PC-3 (cell line): ENCODE measurements at regions not wholly inside any gene's neighbourhood (a gene's known extent, or its start where the extent isn't known, plus 50 kb on each side); places are given as distances from the start of the nearest gene placed in this dataset.
A peak's percentile ranks its signal among the peaks of the same experiment; 100 is the strongest.

Experiments
- ATAC-seq: fragments of 200-7000 bp; cut with Tn5 transposase; 2 replicates; pipeline ENCODE4 v1.9.1; 2020; ENCODE audit warnings: mild to moderate bottlenecking, moderate library complexity
- BruUV-seq: library from RNA; stranded (reverse); fragments of 400-500 nt; replicated peaks from 2 replicates; lab custom pipeline; 2021; lab: Mats Ljungman, UMichigan
- CTCF ChIA-PET: fragments of 300-600 bp; sonication (Branson Sonifier 250); formaldehyde crosslinking; loops from one replicate; lab custom pipeline; 2022; ENCODE audit warnings: antibody characterized with exemption; lab: Charles Lee
- POLR2A ChIA-PET: fragments of 300-600 bp; sonication (Branson Sonifier 250); formaldehyde crosslinking; loops from one replicate; lab custom pipeline; 2022; ENCODE audit warnings: antibody characterized with exemption; ENCODE audit not compliant: unreplicated experiment; lab: Charles Lee
- DNase-seq: peaks from one replicate; pipeline ENCODE4 v3.0.0-alpha.2; 2015
- H2AFZ ChIP-seq: fragments of 300-600 bp; sonication (generic); 2 replicates; pipeline ENCODE4 v1.6.0; 2016; ENCODE audit warnings: antibody characterized with exemption, low read length
- H3F3A ChIP-seq: fragments of 300-600 bp; sonication (generic); one replicate; pipeline ENCODE4 v1.6.0; 2017; ENCODE audit warnings: antibody characterized with exemption, low read length, control low read depth, mild to moderate bottlenecking; ENCODE audit not compliant: unreplicated experiment
- H3K27ac ChIP-seq: fragments of 300-600 bp; sonication (generic); 2 replicates; pipeline ENCODE4 v1.5.1; 2016; ENCODE audit warnings: mild to moderate bottlenecking, low read length
- H3K27me3 ChIP-seq: fragments of 300-600 bp; sonication (generic); 2 replicates; pipeline ENCODE4 v1.6.1; 2016; ENCODE audit warnings: low read length, mixed read lengths
- H3K36me3 ChIP-seq: fragments of 300-600 bp; sonication (generic); 2 replicates; pipeline ENCODE4 v1.6.1; 2016; ENCODE audit warnings: low read depth, mixed run types, low read length, mixed read lengths
- H3K4me1 ChIP-seq: fragments of 300-600 bp; sonication (generic); 2 replicates; pipeline ENCODE4 v1.5.1; 2016; ENCODE audit warnings: low read length; ENCODE audit not compliant: insufficient read depth
- H3K4me2 ChIP-seq: fragments of 300-600 bp; sonication (generic); 2 replicates; pipeline ENCODE4 v1.6.0; 2016; ENCODE audit warnings: low read length
- H3K4me3 ChIP-seq: fragments of 300-600 bp; sonication (generic); 2 replicates; pipeline ENCODE4 v1.5.1; 2016; ENCODE audit warnings: mild to moderate bottlenecking, low read length, mixed read lengths
- H3K79me2 ChIP-seq: fragments of 300-600 bp; sonication (generic); 2 replicates; pipeline ENCODE4 v1.6.1; 2017; ENCODE audit warnings: low read length, mixed read lengths
- H3K9ac ChIP-seq: fragments of 300-600 bp; sonication (generic); 2 replicates; pipeline ENCODE4 v1.6.0; 2016; ENCODE audit warnings: mild to moderate bottlenecking, low read length
- H3K9me2 ChIP-seq: fragments of 300-600 bp; sonication (generic); replicated peaks from 2 replicates; pipeline ENCODE4 v1.6.1; 2016; ENCODE audit warnings: mixed run types, low read length, mixed read lengths
- H3K9me3 ChIP-seq: fragments of 300-600 bp; sonication (generic); 2 replicates; pipeline ENCODE4 v1.6.1; 2016; ENCODE audit warnings: low read length, mixed read lengths
- H4K20me1 ChIP-seq: fragments of 300-600 bp; sonication (generic); 2 replicates; pipeline ENCODE4 v1.6.1; 2016; ENCODE audit warnings: low read length, mixed read lengths
- EZH2 ChIP-seq: fragments of 300-600 bp; sonication (generic); IDR thresholded peaks from one replicate; pipeline ENCODE4 v1.6.1; 2017; ENCODE audit warnings: antibody characterized with exemption, mild to moderate bottlenecking, low read length; ENCODE audit not compliant: unreplicated experiment
- EZH2phosphoT487 ChIP-seq: fragments of 300-600 bp; sonication (generic); IDR thresholded peaks from 2 replicates; pipeline ENCODE4 v1.6.1; 2018; ENCODE audit warnings: mild to moderate bottlenecking, antibody characterized with exemption, low read length, borderline replicate concordance
- intact Hi-C: fragments of 100-400 bp; cut with micrococcal nuclease; formaldehyde crosslinking; loops from 2 replicates; pipeline ENCODE4 v1.9.0; 2023
- TF ChIP-seq, protein P1 (sequence below): fragments of 300-600 bp; sonication (generic); conservative IDR thresholded peaks from 2 replicates; pipeline ENCODE4 v1.5.1; 2017; ENCODE audit warnings: antibody characterized with exemption, low read depth, mild to moderate bottlenecking, low read length

DNA sequence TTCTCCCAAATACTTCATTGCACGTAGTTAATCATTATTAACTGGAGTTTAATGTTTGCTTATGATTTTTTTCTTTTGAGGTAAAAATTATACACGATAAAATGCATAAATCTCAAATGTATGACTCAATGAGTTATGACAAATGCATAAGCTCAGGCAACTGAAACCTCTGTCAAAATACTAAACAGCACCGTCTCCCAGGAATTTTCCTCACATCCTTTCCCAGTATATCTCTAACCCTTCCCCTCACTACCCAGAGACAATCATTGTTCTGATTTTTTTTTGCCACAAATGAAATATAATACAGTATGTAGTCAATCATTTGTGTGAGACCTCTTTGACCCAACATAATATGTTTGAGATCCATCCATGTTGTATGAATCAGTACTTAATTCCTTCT lies 606.5 kb downstream of the CPS1 start:
- BruUV-seq = no TSS peak
- Histone ChIP-seq H3K9ac (no peak overlapping the region), H3K4me1 (peaks cover 12% of the 10 kb centered on the region), H3F3A (no peaks in the 10 kb centered on the region), H3K9me2 (no peaks in the 10 kb centered on the region), H3K79me2 (no peaks in the 10 kb centered on the region), H2AFZ (0 out of 2 replicates have a peak overlapping the region, but pooled peaks have one; percentile 26), H3K27me3 (no peaks in the 10 kb centered on the region), H3K9me3 (no peaks in the 10 kb centered on the region), H3K36me3 (no peaks in the 10 kb centered on the region), H4K20me1 (no peaks in the 10 kb centered on the region), H3K27ac (no peak overlapping the region), H3K4me2 (peak overlapping the region; percentile 24; the same call in 1 of the 2 replicates), H3K4me3 (no peak overlapping the region)
- POLR2A ChIA-PET = no interaction called here
- CTCF ChIA-PET = no interaction called here
- intact Hi-C loops = no loop called here
- ATAC-seq (peak; percentile 64; the same call in 1 of the 2 replicates), DNase-seq (peak; percentile 43)
- TF ChIP-seq, protein P1, sequence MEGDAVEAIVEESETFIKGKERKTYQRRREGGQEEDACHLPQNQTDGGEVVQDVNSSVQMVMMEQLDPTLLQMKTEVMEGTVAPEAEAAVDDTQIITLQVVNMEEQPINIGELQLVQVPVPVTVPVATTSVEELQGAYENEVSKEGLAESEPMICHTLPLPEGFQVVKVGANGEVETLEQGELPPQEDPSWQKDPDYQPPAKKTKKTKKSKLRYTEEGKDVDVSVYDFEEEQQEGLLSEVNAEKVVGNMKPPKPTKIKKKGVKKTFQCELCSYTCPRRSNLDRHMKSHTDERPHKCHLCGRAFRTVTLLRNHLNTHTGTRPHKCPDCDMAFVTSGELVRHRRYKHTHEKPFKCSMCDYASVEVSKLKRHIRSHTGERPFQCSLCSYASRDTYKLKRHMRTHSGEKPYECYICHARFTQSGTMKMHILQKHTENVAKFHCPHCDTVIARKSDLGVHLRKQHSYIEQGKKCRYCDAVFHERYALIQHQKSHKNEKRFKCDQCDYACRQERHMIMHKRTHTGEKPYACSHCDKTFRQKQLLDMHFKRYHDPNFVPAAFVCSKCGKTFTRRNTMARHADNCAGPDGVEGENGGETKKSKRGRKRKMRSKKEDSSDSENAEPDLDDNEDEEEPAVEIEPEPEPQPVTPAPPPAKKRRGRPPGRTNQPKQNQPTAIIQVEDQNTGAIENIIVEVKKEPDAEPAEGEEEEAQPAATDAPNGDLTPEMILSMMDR = no peak
- TF ChIP-seq EZH2phosphoT487 (no peak), EZH2 (no peak)

DNA sequence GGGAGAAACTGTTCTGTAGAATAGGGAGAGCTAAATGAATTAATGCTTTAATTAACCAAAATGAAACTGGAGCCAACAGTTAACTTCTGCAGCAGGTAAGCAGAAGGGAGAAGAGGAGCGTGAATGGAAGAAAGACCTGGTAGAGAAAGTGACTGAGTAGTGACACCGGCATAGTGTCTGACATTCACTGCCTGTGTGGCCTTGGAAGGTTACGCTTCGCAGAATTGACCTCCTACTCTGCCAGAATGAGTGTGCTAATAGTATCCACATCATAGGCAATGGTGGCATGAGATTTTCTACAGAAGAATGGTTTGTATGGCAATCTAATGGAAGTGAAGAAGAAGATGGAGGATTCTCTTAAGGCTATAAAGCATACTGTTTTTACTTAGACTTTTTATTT lies 614.4 kb downstream of the CPS1 start:
- H3K4me2 ChIP-seq = no peak overlapping the region
- POLR2A ChIA-PET = no interaction called here
- intact Hi-C loops = no loop called here
- H3F3A ChIP-seq = no peaks in the 10 kb centered on the region
- H3K27me3 ChIP-seq = no peaks in the 10 kb centered on the region
- no peak for TF ChIP-seq EZH2
- H2AFZ ChIP-seq = 0 out of 2 replicates have a peak overlapping the region, but pooled peaks have one; percentile 11
- ATAC-seq = no peak
- no peak overlapping the region for H3K9ac ChIP-seq
- DNase-seq = no peak
- H3K4me1 ChIP-seq = no peaks in the 10 kb centered on the region
- H3K36me3 ChIP-seq = no peaks in the 10 kb centered on the region
- no peak overlapping the region for H3K27ac ChIP-seq
- H3K79me2 ChIP-seq = no peaks in the 10 kb centered on the region
- H3K9me2 ChIP-seq = no peaks in the 10 kb centered on the region
- H3K4me3 ChIP-seq = no peak overlapping the region
- BruUV-seq = no TSS peak
- H4K20me1 ChIP-seq = no peaks in the 10 kb centered on the region
- CTCF ChIA-PET = no interaction called here
- H3K9me3 ChIP-seq = no peaks in the 10 kb centered on the region

DNA sequence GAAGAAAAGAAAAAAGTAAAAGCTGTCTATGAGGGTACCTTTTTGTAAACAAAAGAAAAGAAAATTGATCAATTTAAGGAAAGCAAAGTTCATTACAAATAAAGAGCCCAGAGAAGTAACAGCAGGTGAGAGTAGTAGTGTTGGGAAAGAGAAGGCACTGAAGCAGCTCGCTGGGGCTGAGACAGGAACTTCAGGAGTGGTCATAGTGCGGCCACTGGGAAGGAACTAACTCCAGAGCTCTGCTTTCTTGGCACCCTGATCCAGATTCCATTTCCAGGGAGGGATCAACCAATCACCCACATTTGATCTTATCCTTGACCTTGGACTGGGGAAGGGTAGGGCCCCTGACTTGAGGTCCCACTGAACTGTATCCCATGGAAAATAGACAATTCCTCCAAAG lies 617.6 kb downstream of the CPS1 start:
- Histone ChIP-seq H2AFZ (no peak overlapping the region), H4K20me1 (no peaks in the 10 kb centered on the region), H3K27me3 (no peaks in the 10 kb centered on the region), H3K9me2 (no peaks in the 10 kb centered on the region), H3K4me2 (no peak overlapping the region), H3K4me3 (no peak overlapping the region), H3K9me3 (no peaks in the 10 kb centered on the region), H3K79me2 (no peaks in the 10 kb centered on the region), H3K4me1 (no peaks in the 10 kb centered on the region), H3F3A (no peaks in the 10 kb centered on the region), H3K27ac (no peak overlapping the region), H3K9ac (no peak overlapping the region), H3K36me3 (no peaks in the 10 kb centered on the region)
- BruUV-seq = no TSS peak
- CTCF ChIA-PET = no interaction called here
- TF ChIP-seq, protein P1 = no peak
- no peak for TF ChIP-seq EZH2
- intact Hi-C loops = no loop called here
- POLR2A ChIA-PET = no interaction called here
- DNase-seq (no peak), ATAC-seq (no peak)
